Thymus (tissue), 11 donors: ENCODE measurements at regions not wholly inside any gene's neighbourhood (a gene's known extent, or its start where the extent isn't known, plus 50 kb on each side); places are given as distances from the start of the nearest gene placed in this dataset.

ENCODE experiments used
- DNase-seq, 9 donors: peaks; one replicate each; pipeline ENCODE4 v3.0.0-alpha.2; 2013; ENCODE audit warnings: low spot score in 9 of 9, low read depth in 6 of 9, missing footprints in 1 of 9
- H3K27ac ChIP-seq, 2 donors: one replicate each; pipeline ENCODE4 v1.5.1; 2013; ENCODE audit warnings: control low read depth in 1 of 2, low read depth in 1 of 2, low read length in 1 of 2, mild to moderate bottlenecking in 1 of 2, moderate library complexity in 1 of 2
- H3K27me3 ChIP-seq, 2 donors: one replicate each; pipeline ENCODE4 v1.5.1; 2013; ENCODE audit warnings: low read length in 1 of 2; ENCODE audit not compliant: control insufficient read depth in 2 of 2, insufficient read depth in 1 of 2
- H3K36me3 ChIP-seq, 2 donors: one replicate each; pipeline ENCODE4 v1.5.1; 2013; ENCODE audit warnings: low read length in 1 of 2, mild to moderate bottlenecking in 1 of 2, moderate library complexity in 1 of 2; ENCODE audit not compliant: control insufficient read depth in 2 of 2, insufficient read depth in 2 of 2
- H3K4me1 ChIP-seq, 2 donors: one replicate each; pipeline ENCODE4 v1.5.1; 2013; ENCODE audit warnings: low read length in 2 of 2; ENCODE audit not compliant: control insufficient read depth in 2 of 2, insufficient read depth in 2 of 2
- H3K4me3 ChIP-seq, 2 donors: one replicate each; pipeline ENCODE4 v1.5.1; 2013; ENCODE audit warnings: low read length in 2 of 2, control low read depth in 1 of 2, mild to moderate bottlenecking in 1 of 2
- H3K9me3 ChIP-seq, 2 donors: one replicate each; pipeline ENCODE4 v1.5.1; 2013; ENCODE audit warnings: low read length in 1 of 2, mild to moderate bottlenecking in 1 of 2; ENCODE audit not compliant: control insufficient read depth in 2 of 2, insufficient read depth in 1 of 2
- WGBS: extraction: QIAGEN DNeasy Blood & Tissue Kit; methylation state at CpG from one replicate; pipeline ENCODE4 v1.1.7; 2013; 5-methylcytosine and 5-hydroxymethylcytosine counted together
- donor health status: healthy.

DNA sequence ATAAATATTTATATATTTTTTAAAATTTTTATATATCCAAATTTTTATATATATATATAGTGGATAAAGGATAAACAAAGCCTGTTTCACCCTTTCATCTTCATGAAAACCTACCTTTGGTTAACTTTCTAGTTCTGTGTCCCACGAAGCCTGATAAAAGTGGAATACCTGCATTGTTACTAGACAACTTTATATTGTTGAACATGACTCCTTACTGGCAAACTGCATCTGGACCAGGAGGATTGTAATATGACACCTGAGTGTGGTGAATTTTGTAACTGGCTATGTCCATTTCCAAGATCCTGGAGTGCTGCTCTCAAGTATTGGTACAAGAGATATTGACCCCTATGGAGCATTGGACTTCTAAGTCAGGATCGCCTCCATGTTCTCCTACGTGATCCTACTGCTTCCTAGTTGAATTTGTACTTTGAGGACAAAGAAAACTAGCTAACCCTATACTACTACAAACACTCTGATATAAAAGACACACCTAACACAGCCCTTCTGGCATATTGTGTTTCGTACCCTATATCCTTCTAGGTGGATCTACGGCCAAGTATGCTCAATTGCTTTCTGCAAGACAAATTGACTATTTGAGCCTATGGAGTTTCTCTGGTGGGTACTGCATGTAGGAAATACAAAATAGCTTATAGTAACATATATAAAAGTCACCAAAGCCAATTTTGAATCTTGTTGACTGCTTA lies 61.3 kb upstream of the PRRG1 start:
- Histone ChIP-seq H3K9me3 (no peaks in the 10 kb centered on the region), H3K36me3 (no peaks in the 10 kb centered on the region), H3K4me1 (no peaks in the 10 kb centered on the region), H3K4me3 (no peak overlapping the region), H3K27me3 (no peaks in the 10 kb centered on the region), H3K27ac (no peak overlapping the region)
- peak in 4 of 9 donors; percentile 9 to 56 (median 26) for DNase-seq
- 97% methylated on average over 5 of the region's 5 CpGs for WGBS

DNA sequence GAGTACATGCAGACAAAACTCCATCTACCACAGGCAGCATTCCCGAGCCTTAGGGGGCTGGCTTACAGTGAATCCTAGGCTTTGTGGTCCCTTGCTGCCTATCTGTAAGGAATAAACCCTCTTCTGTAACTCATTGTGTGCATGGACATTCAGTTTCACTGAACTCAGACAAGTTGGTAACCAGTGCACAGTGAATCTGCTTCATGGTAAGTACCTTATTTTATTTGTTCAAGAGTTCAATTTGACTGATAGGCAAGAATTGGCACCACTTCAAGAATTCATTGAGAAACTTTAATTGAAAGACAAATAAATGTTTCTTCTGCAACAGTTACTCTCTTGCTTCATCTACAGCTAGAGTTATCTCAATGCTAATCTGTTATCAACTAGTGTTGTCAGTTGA lies 57.2 kb upstream of the PRRG1 start:
- H3K27me3 ChIP-seq = no peaks in the 10 kb centered on the region
- DNase-seq = no peak
- H3K36me3 ChIP-seq = no peaks in the 10 kb centered on the region
- WGBS = 72% methylated on average over 1 of the region's 1 CpG
- H3K4me1 ChIP-seq = no peaks in the 10 kb centered on the region
- no peaks in the 10 kb centered on the region for H3K9me3 ChIP-seq
- H3K27ac ChIP-seq = no peak overlapping the region
- H3K4me3 ChIP-seq = no peak overlapping the region
